Erythroblast (primary cell): ENCODE measurements at regions not wholly inside any gene's neighbourhood (a gene's known extent, or its start where the extent isn't known, plus 50 kb on each side); places are given as distances from the start of the nearest gene placed in this dataset.

Source experiments
- GATA1 ChIP-seq: IDR thresholded peaks from 2 replicates; pipeline ENCODE4 v1.6.1; 2011; ENCODE audit warnings: low read depth, mild to moderate bottlenecking, control low read depth, low read length, moderate library complexity
- POLR2A ChIP-seq: IDR thresholded peaks from 2 replicates; pipeline ENCODE4 v1.6.1; 2011; ENCODE audit warnings: mild to moderate bottlenecking, low read length

DNA sequence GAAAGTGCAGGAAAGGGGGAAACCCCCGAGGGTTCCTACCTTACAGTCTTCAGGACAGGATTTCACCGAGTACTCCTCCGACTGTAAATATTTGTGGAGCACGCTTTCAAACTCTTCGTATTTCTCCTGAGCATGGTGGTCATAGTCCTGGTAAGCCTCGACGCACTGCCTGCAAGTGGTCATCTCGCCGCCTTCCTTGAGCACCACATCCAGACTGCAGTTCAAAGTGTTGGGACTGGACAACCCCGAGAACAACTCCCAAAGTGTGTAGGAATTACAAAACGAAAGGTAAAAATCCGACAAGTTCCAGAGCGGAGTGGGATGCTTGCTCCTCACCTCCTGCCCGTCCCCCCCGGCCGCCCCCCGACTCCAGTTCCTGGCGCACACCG is 349.7 kb downstream of the LIG4 start:
- TF ChIP-seq POLR2A (no peak), GATA1 (no peak)
